Type B pancreatic cell (in vitro differentiated cells): ENCODE measurements at regions not wholly inside any gene's neighbourhood (a gene's known extent, or its start where the extent isn't known, plus 50 kb on each side); places are given as distances from the start of the nearest gene placed in this dataset.

Experiments
- DNase-seq: peaks from one replicate; pipeline ENCODE4 v3.0.0; 2021; ENCODE audit warnings: mixed read lengths; ENCODE audit not compliant: unreplicated experiment; ENCODE audit errors: extremely low spot score
- H3K27ac Mint-ChIP-seq: 2 replicates; pipeline ENCODE4 v1.8.0; 2021; ENCODE audit warnings: mild to moderate bottlenecking, mixed read lengths
- H3K27me3 Mint-ChIP-seq: 2 replicates; pipeline ENCODE4 v1.8.0; 2021; ENCODE audit warnings: mixed read lengths
- H3K36me3 Mint-ChIP-seq: 2 replicates; pipeline ENCODE4 v1.8.0; 2021; ENCODE audit warnings: mixed read lengths
- H3K4me1 Mint-ChIP-seq: one replicate; pipeline ENCODE4 v1.8.0; 2021; ENCODE audit warnings: mixed read lengths; ENCODE audit not compliant: unreplicated experiment
- H3K4me3 Mint-ChIP-seq: 2 replicates; pipeline ENCODE4 v1.8.0; 2021; ENCODE audit warnings: mild to moderate bottlenecking, mixed read lengths
- H3K9me3 Mint-ChIP-seq: 2 replicates; pipeline ENCODE4 v1.8.0; 2021; ENCODE audit warnings: mixed read lengths
- TF ChIP-seq, protein P1 (sequence below): fragments of 200-600 bp; sonication (generic); conservative IDR thresholded peaks from 2 replicates; pipeline ENCODE4 v1.5.0; 2021; ENCODE audit warnings: antibody characterized with exemption, mild to moderate bottlenecking

DNA sequence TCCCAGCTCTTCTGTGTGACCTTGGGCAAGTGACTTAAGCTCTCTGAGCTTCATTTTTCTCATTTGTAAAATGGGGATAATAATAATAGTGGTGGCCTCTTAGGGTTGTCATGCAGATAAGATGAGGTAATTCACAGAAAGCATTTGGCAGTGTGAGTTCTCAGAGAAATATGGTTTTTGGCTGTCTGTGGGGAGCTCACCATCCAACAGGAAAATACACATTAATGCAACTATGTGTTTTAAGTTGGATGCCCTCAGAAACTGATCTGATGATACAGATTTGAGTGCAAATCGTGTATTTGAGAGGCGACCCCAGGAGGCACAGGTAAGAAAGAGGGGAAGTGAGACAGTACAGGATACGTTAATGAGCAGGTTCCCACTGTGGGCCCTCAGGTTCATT is 56.1 kb upstream of the SPRED2 start:
- Mint-ChIP-seq H3K27me3 (no peaks in the 10 kb centered on the region), H3K9me3 (no peaks in the 10 kb centered on the region), H3K36me3 (no peaks in the 10 kb centered on the region), H3K27ac (no peak overlapping the region), H3K4me1 (peaks cover 5% of the 10 kb centered on the region), H3K4me3 (no peak overlapping the region)
- TF ChIP-seq, protein P1, sequence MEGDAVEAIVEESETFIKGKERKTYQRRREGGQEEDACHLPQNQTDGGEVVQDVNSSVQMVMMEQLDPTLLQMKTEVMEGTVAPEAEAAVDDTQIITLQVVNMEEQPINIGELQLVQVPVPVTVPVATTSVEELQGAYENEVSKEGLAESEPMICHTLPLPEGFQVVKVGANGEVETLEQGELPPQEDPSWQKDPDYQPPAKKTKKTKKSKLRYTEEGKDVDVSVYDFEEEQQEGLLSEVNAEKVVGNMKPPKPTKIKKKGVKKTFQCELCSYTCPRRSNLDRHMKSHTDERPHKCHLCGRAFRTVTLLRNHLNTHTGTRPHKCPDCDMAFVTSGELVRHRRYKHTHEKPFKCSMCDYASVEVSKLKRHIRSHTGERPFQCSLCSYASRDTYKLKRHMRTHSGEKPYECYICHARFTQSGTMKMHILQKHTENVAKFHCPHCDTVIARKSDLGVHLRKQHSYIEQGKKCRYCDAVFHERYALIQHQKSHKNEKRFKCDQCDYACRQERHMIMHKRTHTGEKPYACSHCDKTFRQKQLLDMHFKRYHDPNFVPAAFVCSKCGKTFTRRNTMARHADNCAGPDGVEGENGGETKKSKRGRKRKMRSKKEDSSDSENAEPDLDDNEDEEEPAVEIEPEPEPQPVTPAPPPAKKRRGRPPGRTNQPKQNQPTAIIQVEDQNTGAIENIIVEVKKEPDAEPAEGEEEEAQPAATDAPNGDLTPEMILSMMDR, result no peak
- no peak for DNase-seq

DNA sequence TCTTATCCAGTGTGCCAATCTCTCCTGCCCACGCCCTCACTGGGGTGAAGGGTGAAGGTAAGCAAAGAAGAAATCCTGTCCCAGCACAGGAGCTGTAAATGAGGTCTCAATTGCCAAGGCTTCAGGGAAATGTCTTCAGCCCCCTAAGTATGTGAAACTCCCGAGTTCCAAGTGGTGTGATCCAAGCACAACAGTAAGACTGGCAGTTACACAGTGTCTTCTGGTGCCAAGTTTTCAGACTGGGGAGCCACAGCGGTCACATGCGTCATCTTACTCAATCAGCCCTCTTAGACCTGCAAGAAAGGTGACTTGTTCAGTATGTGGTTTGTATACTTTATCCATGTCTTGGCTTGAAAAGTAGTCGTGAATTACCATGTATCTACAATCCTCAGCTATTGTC is 55.0 kb upstream of the SPRED2 start:
- no peak overlapping the region for H3K4me3 Mint-ChIP-seq
- H3K27me3 Mint-ChIP-seq, result no peaks in the 10 kb centered on the region
- H3K4me1 Mint-ChIP-seq, result peaks cover 5% of the 10 kb centered on the region
- no peak overlapping the region for H3K27ac Mint-ChIP-seq
- TF ChIP-seq, protein P1, result no peak
- no peak for DNase-seq
- H3K36me3 Mint-ChIP-seq, result no peaks in the 10 kb centered on the region
- H3K9me3 Mint-ChIP-seq, result no peaks in the 10 kb centered on the region

DNA sequence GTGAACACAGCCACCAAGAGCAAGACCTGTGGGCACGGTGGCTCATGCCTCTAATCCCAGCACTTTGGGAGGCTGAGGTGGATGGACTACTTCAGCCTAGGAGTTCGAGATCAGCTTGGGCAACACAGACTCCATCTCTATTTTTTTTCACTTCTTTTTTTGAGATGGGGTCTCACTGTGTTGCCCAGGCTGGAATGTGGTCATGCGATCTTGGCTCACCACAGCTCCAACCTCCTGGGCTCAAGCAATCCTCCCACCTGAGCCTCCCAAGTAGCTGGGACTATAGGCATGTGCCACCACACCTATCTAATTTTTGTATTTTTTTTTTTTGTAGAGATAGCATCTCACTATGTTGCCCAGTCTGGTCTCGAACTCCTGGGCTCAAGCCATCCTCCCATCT is 54.4 kb upstream of the SPRED2 start:
- H3K36me3 Mint-ChIP-seq, result no peaks in the 10 kb centered on the region
- H3K4me3 Mint-ChIP-seq, result no peak overlapping the region
- no peaks in the 10 kb centered on the region for H3K9me3 Mint-ChIP-seq
- peaks cover 5% of the 10 kb centered on the region for H3K4me1 Mint-ChIP-seq
- no peak overlapping the region for H3K27ac Mint-ChIP-seq
- H3K27me3 Mint-ChIP-seq, result no peaks in the 10 kb centered on the region
- DNase-seq, result no peak
- TF ChIP-seq, protein P1, result no peak

DNA sequence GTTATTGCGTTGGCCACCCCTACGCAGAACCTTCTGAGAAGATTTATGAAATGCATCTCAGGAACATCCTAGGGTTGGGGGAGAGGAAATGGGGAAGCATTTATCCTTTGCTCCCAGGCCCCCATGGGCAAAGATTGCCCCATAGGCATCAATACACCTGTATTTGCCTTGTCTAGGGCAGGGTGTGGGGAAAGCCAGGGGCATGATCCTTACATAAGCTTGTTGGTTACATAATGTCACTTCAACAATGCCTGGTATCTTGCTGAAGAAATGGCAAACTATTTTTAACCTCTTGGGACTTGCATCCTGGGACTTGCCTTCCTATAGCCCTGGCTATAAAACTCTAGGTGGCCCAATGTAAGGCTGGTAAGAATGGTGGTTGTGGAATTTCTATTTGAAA is 53.9 kb upstream of the SPRED2 start:
- H3K9me3 Mint-ChIP-seq, result no peaks in the 10 kb centered on the region
- no peak overlapping the region for H3K27ac Mint-ChIP-seq
- H3K27me3 Mint-ChIP-seq, result no peaks in the 10 kb centered on the region
- H3K4me1 Mint-ChIP-seq, result peaks cover 5% of the 10 kb centered on the region
- no peak overlapping the region for H3K4me3 Mint-ChIP-seq
- TF ChIP-seq, protein P1, result no peak
- no peak for DNase-seq
- H3K36me3 Mint-ChIP-seq, result no peaks in the 10 kb centered on the region

DNA sequence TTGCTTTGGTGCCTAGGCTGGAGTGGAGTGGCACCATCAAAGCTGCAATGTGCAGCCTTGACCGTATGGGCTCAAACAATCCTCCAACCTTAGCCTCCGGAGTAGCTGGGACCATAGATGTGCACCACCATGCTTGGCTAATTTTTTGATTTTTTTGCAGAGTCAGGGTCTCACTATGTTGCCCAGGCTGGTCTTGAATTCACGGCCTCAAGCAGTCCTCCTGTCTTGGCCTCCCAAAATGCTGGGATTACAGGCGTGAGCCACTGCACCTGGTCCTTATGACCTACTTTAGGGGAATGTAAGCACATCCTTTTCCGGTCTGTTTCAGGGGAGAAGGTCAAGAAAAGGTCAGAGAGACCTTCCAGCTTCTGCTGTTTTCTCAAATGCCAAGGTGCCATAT is 53.4 kb upstream of the SPRED2 start:
- no peaks in the 10 kb centered on the region for H3K27me3 Mint-ChIP-seq
- H3K36me3 Mint-ChIP-seq, result no peaks in the 10 kb centered on the region
- H3K27ac Mint-ChIP-seq, result no peak overlapping the region
- H3K9me3 Mint-ChIP-seq, result no peaks in the 10 kb centered on the region
- TF ChIP-seq, protein P1, result no peak
- no peak for DNase-seq
- peaks cover 5% of the 10 kb centered on the region for H3K4me1 Mint-ChIP-seq
- no peak overlapping the region for H3K4me3 Mint-ChIP-seq

DNA sequence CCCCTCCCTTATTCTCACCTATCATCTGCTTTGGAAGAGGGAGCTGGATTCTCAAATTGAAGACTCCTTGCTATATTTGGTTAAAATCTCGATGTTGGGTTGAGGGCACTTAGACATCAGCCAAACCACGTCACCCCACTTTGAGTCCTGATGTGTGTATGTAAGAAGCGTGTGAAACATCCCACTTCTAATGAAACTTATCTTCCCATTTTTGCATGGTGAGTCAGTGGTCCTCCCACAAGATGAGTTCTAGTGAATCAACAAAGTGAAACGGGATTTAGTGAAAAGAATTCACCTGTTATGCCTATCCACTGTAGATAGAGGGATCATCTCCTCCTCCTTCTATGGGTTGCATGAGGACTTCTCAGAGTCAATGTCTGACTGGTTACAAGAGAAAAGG is 51.4 kb upstream of the SPRED2 start:
- no peak for DNase-seq
- Mint-ChIP-seq H3K36me3 (no peaks in the 10 kb centered on the region), H3K4me3 (no peak overlapping the region), H3K4me1 (no peaks in the 10 kb centered on the region), H3K27ac (no peak overlapping the region), H3K9me3 (no peaks in the 10 kb centered on the region), H3K27me3 (no peaks in the 10 kb centered on the region)
- TF ChIP-seq, protein P1, result no peak
